Liver (tissue), 2 donors: ENCODE measurements at regions not wholly inside any gene's neighbourhood (a gene's known extent, or its start where the extent isn't known, plus 50 kb on each side); places are given as distances from the start of the nearest gene placed in this dataset.

Experiments used
- YY1 ChIP-seq: IDR thresholded peaks from 2 replicates; pipeline ENCODE4 v1.6.1; 2016; ENCODE audit warnings: antibody characterized with exemption, mild to moderate bottlenecking
- TF ChIP-seq, protein P1 (sequence below): fragments of 150-350 bp; IDR thresholded peaks from 2 replicates; pipeline ENCODE4 v1.5.1; 2017; ENCODE audit warnings: improper control_type of control experiment, low read depth, low read length; ENCODE audit not compliant: missing input control
- donor health status: healthy.

DNA sequence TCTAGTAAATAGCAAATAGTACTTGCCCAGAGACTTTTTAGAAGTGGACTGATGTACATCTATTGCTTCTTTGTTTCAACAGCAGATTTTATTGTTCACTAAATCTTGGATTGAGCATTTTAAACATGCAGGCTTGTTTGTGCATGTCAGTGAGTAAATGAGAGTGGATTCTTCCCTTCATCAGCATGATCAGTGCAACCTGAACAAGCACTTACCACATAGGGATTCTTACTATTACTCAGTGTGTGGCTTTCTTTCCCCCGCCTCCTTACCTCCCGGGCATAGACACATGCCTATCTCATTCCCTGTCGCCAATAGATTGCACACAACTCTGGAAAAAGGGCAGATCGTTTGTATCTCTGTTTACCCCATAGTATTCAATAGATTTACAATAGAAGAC is 197.5 kb downstream of the C11orf87 start:
- TF ChIP-seq, protein P1, sequence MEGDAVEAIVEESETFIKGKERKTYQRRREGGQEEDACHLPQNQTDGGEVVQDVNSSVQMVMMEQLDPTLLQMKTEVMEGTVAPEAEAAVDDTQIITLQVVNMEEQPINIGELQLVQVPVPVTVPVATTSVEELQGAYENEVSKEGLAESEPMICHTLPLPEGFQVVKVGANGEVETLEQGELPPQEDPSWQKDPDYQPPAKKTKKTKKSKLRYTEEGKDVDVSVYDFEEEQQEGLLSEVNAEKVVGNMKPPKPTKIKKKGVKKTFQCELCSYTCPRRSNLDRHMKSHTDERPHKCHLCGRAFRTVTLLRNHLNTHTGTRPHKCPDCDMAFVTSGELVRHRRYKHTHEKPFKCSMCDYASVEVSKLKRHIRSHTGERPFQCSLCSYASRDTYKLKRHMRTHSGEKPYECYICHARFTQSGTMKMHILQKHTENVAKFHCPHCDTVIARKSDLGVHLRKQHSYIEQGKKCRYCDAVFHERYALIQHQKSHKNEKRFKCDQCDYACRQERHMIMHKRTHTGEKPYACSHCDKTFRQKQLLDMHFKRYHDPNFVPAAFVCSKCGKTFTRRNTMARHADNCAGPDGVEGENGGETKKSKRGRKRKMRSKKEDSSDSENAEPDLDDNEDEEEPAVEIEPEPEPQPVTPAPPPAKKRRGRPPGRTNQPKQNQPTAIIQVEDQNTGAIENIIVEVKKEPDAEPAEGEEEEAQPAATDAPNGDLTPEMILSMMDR, result no peak
- no peak for TF ChIP-seq YY1
